ENCODE measurements at regions not wholly inside any gene's neighbourhood (a gene's known extent, or its start where the extent isn't known, plus 50 kb on each side); places are given as distances from the start of the nearest gene placed in this dataset.

- H3K4me3 Mint-ChIP-seq (ENCODE audit: low read depth), result no peak overlapping the region
- peaks cover 24% of the 10 kb centered on the region for H3K27me3 Mint-ChIP-seq
- H3K27ac Mint-ChIP-seq, result no peak overlapping the region
- no peaks in the 10 kb centered on the region for H3K36me3 Mint-ChIP-seq (ENCODE audit: insufficient read depth)
- peaks cover 2% of the 10 kb centered on the region for H3K4me1 Mint-ChIP-seq (ENCODE audit: low read depth)
- DNase-seq (ENCODE audit: low spot score, unreplicated experiment), result no peak
- TF ChIP-seq CTCF (IDR thresholded peaks at IDR 0.05; ENCODE audit: unreplicated experiment), result no peak
- no peaks in the 10 kb centered on the region for H3K9me3 Mint-ChIP-seq (ENCODE audit: low read depth)
These were observed 57.7 kb upstream of the DIO3 start for GRCh38 chr14:101503431-101504095.

- H3K4me1 Mint-ChIP-seq (ENCODE audit: low read depth), result peaks cover 2% of the 10 kb centered on the region
- H3K27me3 Mint-ChIP-seq, result peaks cover 24% of the 10 kb centered on the region
- DNase-seq (ENCODE audit: low spot score, unreplicated experiment), result no peak
- no peak for TF ChIP-seq CTCF (IDR thresholded peaks at IDR 0.05; ENCODE audit: unreplicated experiment)
- H3K36me3 Mint-ChIP-seq (ENCODE audit: insufficient read depth), result no peaks in the 10 kb centered on the region
- H3K9me3 Mint-ChIP-seq (ENCODE audit: low read depth), result no peaks in the 10 kb centered on the region
- no peak overlapping the region for H3K27ac Mint-ChIP-seq
- H3K4me3 Mint-ChIP-seq (ENCODE audit: low read depth), result no peak overlapping the region
These were observed 57.0 kb upstream of the DIO3 start for GRCh38 chr14:101504096-101504948.

GRCh38 chr14:101505236-101505970 lies 55.9 kb upstream of the DIO3 start:
- Mint-ChIP-seq H3K4me3 (ENCODE audit: low read depth) (no peak overlapping the region), H3K36me3 (ENCODE audit: insufficient read depth) (no peaks in the 10 kb centered on the region), H3K27me3 (peaks cover 28% of the 10 kb centered on the region), H3K9me3 (ENCODE audit: low read depth) (no peaks in the 10 kb centered on the region), H3K27ac (no peak overlapping the region), H3K4me1 (ENCODE audit: low read depth) (peaks cover 2% of the 10 kb centered on the region)
- TF ChIP-seq CTCF (IDR thresholded peaks at IDR 0.05; ENCODE audit: unreplicated experiment), result no peak
- no peak for DNase-seq (ENCODE audit: low spot score, unreplicated experiment)

- Mint-ChIP-seq H3K36me3 (ENCODE audit: insufficient read depth) (no peaks in the 10 kb centered on the region), H3K4me1 (ENCODE audit: low read depth) (peaks cover 2% of the 10 kb centered on the region), H3K27ac (no peak overlapping the region), H3K4me3 (ENCODE audit: low read depth) (no peak overlapping the region), H3K27me3 (peaks cover 22% of the 10 kb centered on the region), H3K9me3 (ENCODE audit: low read depth) (no peaks in the 10 kb centered on the region)
- DNase-seq (ENCODE audit: low spot score, unreplicated experiment), result no peak
- no peak for TF ChIP-seq CTCF (IDR thresholded peaks at IDR 0.05; ENCODE audit: unreplicated experiment)
These were observed 54.9 kb upstream of the DIO3 start for GRCh38 chr14:101506211-101506925.

All from progenitor cell of endocrine pancreas (in vitro differentiated cells).